H1 (cell line): ENCODE measurements at regions not wholly inside any gene's neighbourhood (a gene's known extent, or its start where the extent isn't known, plus 50 kb on each side); places are given as distances from the start of the nearest gene placed in this dataset.

Experiments used
- CTCF ChIA-PET: fragments of 300-600 bp; sonication (Branson Sonifier 250); formaldehyde crosslinking; loops from one replicate; lab custom pipeline; 2021; ENCODE audit not compliant: partially characterized antibody; lab: Charles Lee
- POLR2A ChIA-PET: fragments of 300-600 bp; sonication (Branson Sonifier 250); formaldehyde crosslinking; loops from one replicate; lab custom pipeline; 2021; ENCODE audit warnings: inconsistent platforms; ENCODE audit not compliant: partially characterized antibody; lab: Charles Lee
- DNase-seq, 2 experiments: peaks; one replicate each; pipeline versions ENCODE4 v3.0.0 to v3.0.0-alpha.2; 2010 to 2022; ENCODE audit warnings: low spot score in 2 of 2, low read depth in 1 of 2, mixed read lengths in 1 of 2
- FAIRE-seq: peaks from 2 replicates; lab custom pipeline; 2011; peaks lifted over from hg19 to GRCh38; lab: Jason Lieb, UNC
- H2AFZ ChIP-seq: 2 replicates; pipeline ENCODE4 v1.8.1; 2012; ENCODE audit warnings: low read length, inconsistent platforms
- H2AK5ac ChIP-seq: 2 replicates; pipeline ENCODE4 v1.6.1; 2013; ENCODE audit warnings: low read depth, low read length
- H2BK120ac ChIP-seq: replicated peaks from 2 replicates; pipeline ENCODE3; 2013; ENCODE audit warnings: low read depth, low read length, inconsistent platforms
- H2BK12ac ChIP-seq: 2 replicates; pipeline ENCODE4 v1.6.1; 2013; ENCODE audit warnings: low read depth, low read length
- H2BK15ac ChIP-seq: 2 replicates; pipeline ENCODE4 v1.6.1; 2013; ENCODE audit warnings: low read length
- H2BK20ac ChIP-seq: 2 replicates; pipeline ENCODE4 v1.6.1; 2013; ENCODE audit warnings: low read length
- H2BK5ac ChIP-seq: 2 replicates; pipeline ENCODE4 v1.6.1; 2013; ENCODE audit warnings: low read depth, low read length
- H3K14ac ChIP-seq: 2 replicates; pipeline ENCODE4 v1.6.1; 2013; ENCODE audit warnings: inconsistent platforms; ENCODE audit not compliant: insufficient read length
- H3K18ac ChIP-seq: 2 replicates; pipeline ENCODE4 v1.6.1; 2013; ENCODE audit warnings: low read length; ENCODE audit errors: extremely low read depth
- H3K23ac ChIP-seq: 2 replicates; pipeline ENCODE4 v1.6.1; 2013; ENCODE audit warnings: inconsistent platforms; ENCODE audit not compliant: insufficient read length
- H3K23me2 ChIP-seq: 2 replicates; pipeline ENCODE4 v1.6.1; 2013; ENCODE audit warnings: low read depth, low read length
- H3K27ac ChIP-seq: 2 replicates; pipeline ENCODE4 v1.6.1; 2011; ENCODE audit warnings: low read depth, low read length, inconsistent platforms
- H3K27me3 ChIP-seq, 4 experiments: replicated peaks in 1 of 4; 1 replicate in 1 of 4; 2 replicates in 3 of 4; pipeline versions ENCODE4 v1.6.1 to v1.8.1; 2011 to 2013; ENCODE audit warnings: low read length in 3 of 4, mild to moderate bottlenecking in 3 of 4, inconsistent platforms in 2 of 4, mixed read lengths in 2 of 4, moderate library complexity in 1 of 4; ENCODE audit not compliant: control insufficient read depth in 3 of 4, insufficient read depth in 3 of 4; ENCODE audit errors: extremely low read depth in 1 of 4
- H3K36me3 ChIP-seq, 4 experiments: 2 replicates each; pipeline versions ENCODE4 v1.6.1 to v1.8.1; 2011 to 2013; ENCODE audit warnings: mild to moderate bottlenecking in 4 of 4, low read length in 3 of 4, moderate library complexity in 2 of 4, control low read depth in 1 of 4, inconsistent platforms in 1 of 4; ENCODE audit not compliant: insufficient read depth in 4 of 4, control insufficient read depth in 2 of 4
- H3K4ac ChIP-seq: replicated peaks from 2 replicates; pipeline ENCODE3; 2013; ENCODE audit warnings: low read length, low read depth, mixed read lengths, inconsistent platforms; ENCODE audit not compliant: insufficient read length
- H3K4me1 ChIP-seq, 4 experiments: replicated peaks in 1 of 4; 1 replicate in 1 of 4; 2 replicates in 3 of 4; pipeline versions ENCODE4 v1.6.1 to v1.8.1; 2011 to 2013; ENCODE audit warnings: low read length in 3 of 4, inconsistent platforms in 2 of 4, mixed read lengths in 1 of 4; ENCODE audit not compliant: insufficient read depth in 4 of 4, control insufficient read depth in 3 of 4
- H3K4me2 ChIP-seq, 2 experiments: 2 replicates each; pipeline versions ENCODE4 v1.6.1 to v1.8.1; 2011 to 2013; ENCODE audit warnings: low read depth in 2 of 2, low read length in 2 of 2, control low read depth in 1 of 2, inconsistent platforms in 1 of 2, mild to moderate bottlenecking in 1 of 2; ENCODE audit not compliant: insufficient read depth in 1 of 2
- H3K4me3 ChIP-seq, 4 experiments: fragments of 200-600, 300-600 bp in 1 of 4; sonication (generic), shearing (Covaris generic), sonication (Bioruptor Twin) in 1 of 4; 2 replicates each; pipeline versions ENCODE4 v1.5.1 to v1.8.1; 2011 to 2016; ENCODE audit warnings: low read length in 4 of 4, low read depth in 3 of 4, control low read depth in 2 of 4, inconsistent platforms in 2 of 4, mild to moderate bottlenecking in 2 of 4, mixed read lengths in 1 of 4, moderate library complexity in 1 of 4; ENCODE audit not compliant: insufficient read depth in 2 of 4; ENCODE audit errors: extremely low read depth in 1 of 4
- H3K56ac ChIP-seq: replicated peaks from 2 replicates; pipeline ENCODE3; 2013; ENCODE audit warnings: low read depth, mild to moderate bottlenecking, mixed read lengths, low read length, inconsistent platforms; ENCODE audit not compliant: insufficient read length
- H3K79me1 ChIP-seq: 2 replicates; pipeline ENCODE4 v1.6.1; 2013; ENCODE audit warnings: low read depth, low read length, control low read depth
- H3K79me2 ChIP-seq, 2 experiments: 2 replicates each; pipeline versions ENCODE4 v1.6.1 to v1.8.1; 2012 to 2013; ENCODE audit warnings: low read length in 2 of 2, mild to moderate bottlenecking in 2 of 2, inconsistent platforms in 1 of 2; ENCODE audit not compliant: insufficient read depth in 2 of 2, control insufficient read depth in 1 of 2
- H3K9ac ChIP-seq, 4 experiments: replicated peaks in 1 of 4; 1 replicate in 1 of 4; 2 replicates in 3 of 4; pipeline versions ENCODE4 v1.6.1 to v1.8.1; 2011 to 2013; ENCODE audit warnings: low read depth in 3 of 4, low read length in 3 of 4, control low read depth in 2 of 4, mild to moderate bottlenecking in 2 of 4, moderate library complexity in 2 of 4, inconsistent platforms in 1 of 4; ENCODE audit errors: extremely low read depth in 1 of 4
- H3K9me3 ChIP-seq, 2 experiments: 2 replicates each; pipeline versions ENCODE4 v1.6.1 to v1.8.1; 2012 to 2013; ENCODE audit warnings: mild to moderate bottlenecking in 2 of 2, moderate library complexity in 2 of 2, control low read depth in 1 of 2, inconsistent platforms in 1 of 2, low read depth in 1 of 2, low read length in 1 of 2, mixed read lengths in 1 of 2; ENCODE audit not compliant: insufficient read depth in 2 of 2
- H4K20me1 ChIP-seq, 2 experiments: replicated peaks in 1 of 2; 2 replicates each; pipeline versions ENCODE3 to v1.8.1; 2011 to 2013; ENCODE audit warnings: inconsistent platforms in 2 of 2, low read length in 2 of 2, mild to moderate bottlenecking in 1 of 2; ENCODE audit not compliant: insufficient read depth in 2 of 2, control insufficient read depth in 1 of 2
- H4K5ac ChIP-seq: 2 replicates; pipeline ENCODE4 v1.6.1; 2013; ENCODE audit warnings: low read length, low read depth, mixed read lengths, inconsistent platforms; ENCODE audit not compliant: insufficient read length
- H4K8ac ChIP-seq: 2 replicates; pipeline ENCODE4 v1.8.0; 2013; ENCODE audit warnings: mild to moderate bottlenecking, moderate library complexity, low read length, inconsistent platforms; ENCODE audit not compliant: insufficient read depth; ENCODE audit errors: extremely low read depth
- H4K91ac ChIP-seq: replicated peaks from 2 replicates; pipeline ENCODE3; 2013; ENCODE audit warnings: low read length, mixed read lengths, inconsistent platforms; ENCODE audit not compliant: insufficient read length
- ASH2L ChIP-seq: fragments of 200-600, 300-600 bp; sonication (generic); IDR thresholded peaks from one replicate; pipeline ENCODE4 v1.7.1; 2017; ENCODE audit warnings: low read length
- BACH1 ChIP-seq: IDR thresholded peaks from 2 replicates; pipeline ENCODE4 v1.6.1; 2012; ENCODE audit warnings: low read length, improper control_type of control experiment
- CREB1 ChIP-seq: IDR thresholded peaks from 2 replicates; pipeline ENCODE4 v1.6.1; 2012; ENCODE audit warnings: inconsistent platforms
- EGR1 ChIP-seq: IDR thresholded peaks from 2 replicates; pipeline ENCODE4 v1.6.1; 2011; ENCODE audit warnings: low read depth, low read length, borderline replicate concordance
- EZH2 ChIP-seq: fragments of 200-600 bp; sonication (generic); IDR thresholded peaks from 2 replicates; pipeline ENCODE4 v1.7.1; 2012; ENCODE audit warnings: low read depth, mild to moderate bottlenecking, moderate library complexity, low read length, inconsistent platforms; ENCODE audit not compliant: severe bottlenecking
- GTF2F1 ChIP-seq: IDR thresholded peaks from 2 replicates; pipeline ENCODE4 v1.6.1; 2012; ENCODE audit warnings: low read depth, low read length, improper control_type of control experiment, borderline replicate concordance
- HDAC2 ChIP-seq, 2 experiments: fragments of 300-600 bp in 1 of 2; sonication (generic) in 1 of 2; IDR thresholded peaks; 2 replicates each; pipeline ENCODE4 v1.6.1; 2011 to 2012; ENCODE audit warnings: low read depth in 2 of 2, low read length in 2 of 2, mild to moderate bottlenecking in 2 of 2, moderate library complexity in 2 of 2, borderline replicate concordance in 1 of 2, inconsistent platforms in 1 of 2
- KDM5A ChIP-seq: fragments of 200-600 bp; IDR thresholded peaks from 2 replicates; pipeline ENCODE4 v1.7.1; 2012; ENCODE audit warnings: mild to moderate bottlenecking, low read length, inconsistent platforms, mixed read lengths
- NRF1 ChIP-seq: IDR thresholded peaks from 2 replicates; pipeline ENCODE4 v1.6.1; 2011; ENCODE audit warnings: mild to moderate bottlenecking, low read depth, low read length, improper control_type of control experiment
- SP2 ChIP-seq: IDR thresholded peaks from 2 replicates; pipeline ENCODE4 v1.6.1; 2012; ENCODE audit warnings: mild to moderate bottlenecking, low read length, inconsistent platforms
- WGBS, 2 experiments: shearing (Covaris generic) in 1 of 2; methylation state at CpG; one replicate each; pipeline versions ENCODE4 v1.1.6 to v1.1.7; 2013 to 2015; ENCODE audit warnings: low lambda C conversion rate in 2 of 2, mixed read lengths in 2 of 2, inconsistent platforms in 1 of 2, low coverage in 1 of 2, missing lambda C conversion rate in 1 of 2; ENCODE audit not compliant: insufficient replicate concordance in 2 of 2, insufficient coverage in 1 of 2, insufficient read length in 1 of 2; ENCODE audit errors: extremely low coverage in 1 of 2, missing lambda C conversion rate in 1 of 2; 5-methylcytosine and 5-hydroxymethylcytosine counted together
- TF ChIP-seq, protein P1 (sequence below): IDR thresholded peaks from 2 replicates; pipeline ENCODE4 v1.6.1; 2011; ENCODE audit warnings: low read length, improper control_type of control experiment
- TF ChIP-seq, protein P2 (sequence below): IDR thresholded peaks from 2 replicates; pipeline ENCODE4 v1.6.1; 2012; ENCODE audit warnings: inconsistent platforms

DNA sequence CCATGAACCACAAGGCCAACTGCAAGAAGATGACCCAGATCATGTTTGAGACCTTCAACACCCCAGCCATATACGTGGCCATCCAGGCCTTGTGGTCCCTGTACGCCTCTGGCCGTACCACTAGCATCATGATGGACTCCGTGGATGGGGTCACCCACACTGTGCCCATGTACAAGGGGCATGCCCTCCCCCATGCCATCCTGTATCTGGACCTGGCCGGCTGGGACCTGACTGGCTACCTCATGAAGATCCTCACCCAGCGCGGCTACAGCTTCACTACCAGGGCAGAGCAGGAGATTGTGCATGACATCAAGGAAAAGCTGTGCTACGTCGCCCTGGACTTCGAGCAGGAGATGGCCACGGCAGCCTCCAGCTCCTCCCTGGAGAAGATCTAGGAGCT lies 153.7 kb downstream of the CAVIN4 start:
- H4K5ac ChIP-seq = no peak overlapping the region
- no peaks in the 10 kb centered on the region for H3K27me3 ChIP-seq
- 97% methylated on average over 11 of the region's 11 CpGs; no CpG with 5 or more reads in 1 of the 2 experiments for WGBS, 2 experiments
- H3K4ac ChIP-seq = no peak overlapping the region
- H4K20me1 ChIP-seq = no peaks in the 10 kb centered on the region
- H4K8ac ChIP-seq = no peak overlapping the region; the same call in 1 of the 2 replicates
- DNase-seq = no peak
- peaks cover 0 to 2% (median 0%) of the 10 kb centered on the region in 4 experiments; a peak in 1 of 7 replicates for H3K4me1 ChIP-seq
- H3K27ac ChIP-seq = no peak overlapping the region
- H3K9ac ChIP-seq = no peak overlapping the region
- peak overlapping the region; percentile 24; the same call in 1 of the 2 replicates for H2AK5ac ChIP-seq
- peaks cover 0 to 4% of the 10 kb centered on the region in 2 experiments; a peak in 1 of 4 replicates for H3K9me3 ChIP-seq
- H3K4me3 ChIP-seq = no peak overlapping the region
- H3K56ac ChIP-seq = no peak overlapping the region
- no peak overlapping the region for H2BK15ac ChIP-seq
- no peaks in the 10 kb centered on the region for H3K79me1 ChIP-seq
- H3K36me3 ChIP-seq = no peaks in the 10 kb centered on the region; a peak in 2 of 8 replicates
- H2BK120ac ChIP-seq = no peak overlapping the region
- no peak for TF ChIP-seq GTF2F1
- TF ChIP-seq SP2 = no peak
- TF ChIP-seq ASH2L = no peak
- TF ChIP-seq KDM5A = no peak
- TF ChIP-seq EZH2 = no peak
- no peak for TF ChIP-seq EGR1
- TF ChIP-seq CREB1 = no peak
- no peak for TF ChIP-seq HDAC2 (IDR thresholded peaks at IDR 0.05; ENCODE audit: borderline replicate concordance in 1 of 2, low read depth in 2 of 2, low read length in 2 of 2)
- TF ChIP-seq NRF1 = no peak
- no peak for TF ChIP-seq BACH1
- TF ChIP-seq, protein P1, sequence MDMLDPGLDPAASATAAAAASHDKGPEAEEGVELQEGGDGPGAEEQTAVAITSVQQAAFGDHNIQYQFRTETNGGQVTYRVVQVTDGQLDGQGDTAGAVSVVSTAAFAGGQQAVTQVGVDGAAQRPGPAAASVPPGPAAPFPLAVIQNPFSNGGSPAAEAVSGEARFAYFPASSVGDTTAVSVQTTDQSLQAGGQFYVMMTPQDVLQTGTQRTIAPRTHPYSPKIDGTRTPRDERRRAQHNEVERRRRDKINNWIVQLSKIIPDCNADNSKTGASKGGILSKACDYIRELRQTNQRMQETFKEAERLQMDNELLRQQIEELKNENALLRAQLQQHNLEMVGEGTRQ = no peak
- TF ChIP-seq, protein P2, sequence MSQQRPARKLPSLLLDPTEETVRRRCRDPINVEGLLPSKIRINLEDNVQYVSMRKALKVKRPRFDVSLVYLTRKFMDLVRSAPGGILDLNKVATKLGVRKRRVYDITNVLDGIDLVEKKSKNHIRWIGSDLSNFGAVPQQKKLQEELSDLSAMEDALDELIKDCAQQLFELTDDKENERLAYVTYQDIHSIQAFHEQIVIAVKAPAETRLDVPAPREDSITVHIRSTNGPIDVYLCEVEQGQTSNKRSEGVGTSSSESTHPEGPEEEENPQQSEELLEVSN = no peak
- TF ChIP-seq, all 59 proteins: peak for 0
- no peak overlapping the region for H4K91ac ChIP-seq
- CTCF ChIA-PET = interaction anchor here (1.1 to 3.0 kb wide), 5 partner anchors 20 to 388 kb away, joined by 3 to 11 read pairs (median 4); no protein-coding TSS in a partner anchor
- H2BK20ac ChIP-seq = no peak overlapping the region
- H3K4me2 ChIP-seq = no peak overlapping the region
- no peak overlapping the region for H2BK12ac ChIP-seq
- FAIRE-seq = no peak
- no peak overlapping the region for H3K14ac ChIP-seq
- H2AFZ ChIP-seq = no peak overlapping the region
- no peaks in the 10 kb centered on the region for H3K79me2 ChIP-seq
- H3K23ac ChIP-seq = no peak overlapping the region
- no peak overlapping the region for H3K18ac ChIP-seq
- no peak overlapping the region for H2BK5ac ChIP-seq
- POLR2A ChIA-PET = no interaction called here
- H3K23me2 ChIP-seq = no peaks in the 10 kb centered on the region
